GM21717 (cell line): ENCODE measurements at regions not wholly inside any gene's neighbourhood (a gene's known extent, or its start where the extent isn't known, plus 50 kb on each side); places are given as distances from the start of the nearest gene placed in this dataset.
"Not testable (repeated sequence)": the region's sequence is repeated elsewhere in the genome, so short reads cannot be mapped to it uniquely, and the experiment has no call there.

ENCODE experiments used
- ATAC-seq: cut with Tn5 transposase; IDR thresholded peaks from one replicate; pipeline ENCODE4 v1.9.1; 2021; ENCODE audit warnings: mild to moderate bottlenecking, moderate library complexity; ENCODE audit not compliant: unreplicated experiment

DNA sequence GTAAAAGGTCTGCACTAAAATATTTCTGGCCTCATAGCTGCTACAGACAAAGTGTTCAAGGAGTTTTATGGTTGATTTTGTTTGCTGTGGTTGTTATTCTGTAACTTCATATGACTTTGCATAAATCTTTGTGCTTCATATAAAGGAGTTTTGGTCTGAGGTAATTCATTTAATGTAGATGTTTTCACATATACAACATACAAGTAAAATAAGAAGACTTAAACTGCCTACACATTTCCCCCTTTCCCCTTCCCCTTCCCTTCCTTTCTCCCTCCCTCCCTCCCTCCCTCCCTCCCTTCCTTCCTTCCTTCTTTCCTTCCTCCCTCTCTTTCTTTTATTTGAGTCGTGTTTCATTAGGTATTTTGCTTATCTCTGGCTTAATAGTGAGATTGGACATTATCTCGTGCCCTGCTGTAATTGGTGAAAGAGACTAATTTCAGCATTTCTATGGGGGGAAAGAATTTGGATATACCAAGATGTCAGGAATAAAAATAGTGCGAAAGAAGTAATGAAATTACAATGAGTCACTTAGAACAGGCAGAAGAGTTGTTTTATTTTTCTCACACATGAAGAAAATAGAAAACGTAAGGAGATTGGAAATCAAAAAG lies 144.9 kb upstream of the MAD2L1 start:
- no peak for ATAC-seq

DNA sequence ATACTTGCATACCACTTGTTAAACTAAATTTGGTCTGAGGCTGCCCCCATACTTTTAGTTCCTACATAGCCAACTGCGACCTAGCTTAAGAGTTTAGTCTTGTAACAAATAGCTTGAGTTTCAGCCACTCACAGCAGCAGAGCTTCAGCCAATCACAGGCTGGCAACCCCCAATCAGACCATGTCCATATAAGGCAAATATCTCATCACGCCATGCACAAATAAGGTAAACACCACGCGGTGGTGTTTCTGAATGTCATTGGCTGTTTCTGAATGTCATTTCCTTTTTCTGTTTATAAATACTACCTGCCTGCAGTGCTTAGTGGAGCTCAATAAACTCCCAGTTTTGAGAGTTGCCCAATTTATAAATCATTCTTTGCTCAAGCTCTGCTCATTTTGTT lies 143.1 kb upstream of the MAD2L1 start:
- no peak for ATAC-seq

DNA sequence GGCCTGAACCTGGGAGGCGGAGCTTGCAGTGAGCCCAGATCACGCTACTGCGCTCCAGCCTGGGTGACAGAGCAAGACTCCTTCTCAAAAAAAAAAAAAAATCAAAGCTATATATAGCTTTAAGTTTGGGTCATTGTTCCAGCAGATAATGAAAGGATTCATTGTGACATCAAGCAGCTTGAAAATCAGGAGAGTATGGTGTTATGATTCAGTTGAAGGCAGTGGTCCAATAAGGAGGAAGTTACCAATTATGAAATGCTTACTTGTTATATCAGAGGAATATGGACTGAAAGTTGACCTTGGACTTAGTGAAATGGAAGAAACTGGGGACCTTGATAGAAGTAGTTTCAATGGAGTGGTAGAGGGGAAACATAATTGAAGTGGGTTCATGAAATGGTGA lies 140.4 kb upstream of the MAD2L1 start:
- no peak for ATAC-seq

DNA sequence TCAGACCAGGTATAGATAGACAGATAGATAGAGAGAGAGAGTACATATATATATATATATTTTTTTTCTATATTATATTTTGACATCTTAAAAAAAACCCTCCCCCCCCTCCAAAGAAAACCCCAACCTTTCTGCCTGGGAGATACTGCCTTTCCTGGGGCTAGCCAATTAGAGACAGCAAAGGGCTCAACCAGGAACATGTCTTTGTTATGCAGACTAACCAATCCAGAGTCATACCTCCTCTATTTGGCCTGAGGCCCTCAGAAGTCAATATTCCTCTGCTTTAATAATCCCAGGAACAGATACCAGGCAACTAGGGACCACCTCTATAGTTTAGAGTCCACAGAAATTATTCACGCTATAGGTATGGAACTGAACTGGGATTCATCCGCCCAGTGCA lies 135.6 kb upstream of the MAD2L1 start:
- no peak for ATAC-seq

DNA sequence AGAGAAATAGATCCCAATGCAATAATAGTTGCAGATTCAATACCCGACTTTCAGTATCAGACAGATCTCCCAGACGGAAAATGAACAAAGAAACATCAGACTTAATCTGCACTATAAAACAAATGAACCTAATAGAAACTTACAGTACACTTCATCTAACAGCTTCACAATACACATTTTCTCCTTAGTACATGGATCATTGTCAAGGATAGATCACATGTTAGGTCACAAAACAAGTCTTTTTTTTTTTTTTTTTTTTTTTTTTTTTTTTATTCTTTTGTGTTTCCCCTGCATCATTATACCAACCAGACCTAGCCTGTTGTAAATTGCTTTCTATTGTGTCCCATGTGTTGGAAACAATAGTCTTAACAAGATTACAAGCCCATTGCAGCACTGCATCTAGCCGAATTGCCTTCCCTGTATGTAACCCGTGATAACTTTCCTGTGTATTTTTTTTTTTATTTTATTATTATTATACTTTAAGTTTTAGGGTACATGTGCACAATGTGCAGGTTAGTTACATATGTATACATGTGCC lies 134.0 kb upstream of the MAD2L1 start:
- ATAC-seq: not testable (repeated sequence)

DNA sequence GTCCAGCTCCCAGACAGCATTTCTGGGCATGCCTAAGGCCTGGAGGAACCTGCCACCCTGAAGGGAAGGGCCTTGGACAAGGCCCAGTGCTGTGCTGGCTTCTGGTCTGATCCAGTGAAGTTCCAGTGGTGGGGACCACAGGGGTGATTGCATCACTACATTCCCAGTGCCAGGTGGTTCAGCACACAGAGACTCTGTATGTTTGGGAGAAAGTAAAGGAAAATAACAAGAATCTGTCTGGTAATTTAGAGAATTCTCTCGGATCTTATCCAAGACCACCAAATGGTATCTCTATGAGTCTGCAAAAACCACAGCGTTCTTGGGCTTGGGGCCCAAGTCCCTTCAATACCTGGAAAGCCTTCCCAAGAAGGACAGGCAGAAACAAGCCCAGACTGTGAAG lies 131.8 kb upstream of the MAD2L1 start:
- no peak for ATAC-seq

DNA sequence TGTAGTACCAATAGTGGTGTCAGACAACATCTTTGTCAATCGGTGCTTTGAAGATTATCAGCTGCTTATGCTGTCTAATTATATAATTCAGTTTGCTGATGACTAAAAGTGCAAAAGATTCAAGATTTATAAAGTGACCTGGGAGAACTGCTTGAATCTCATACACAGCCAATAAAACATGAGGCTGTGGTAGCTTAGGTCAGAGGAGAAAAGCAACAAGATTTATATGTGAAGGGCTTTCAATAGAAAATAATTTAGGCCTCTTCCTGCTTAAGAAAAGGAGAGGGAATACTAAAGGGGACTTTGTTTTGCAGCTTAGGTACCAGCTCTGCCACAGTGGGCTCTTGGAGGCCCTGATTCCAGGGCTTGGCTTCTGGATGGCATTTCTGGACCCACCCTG lies 111.0 kb upstream of the MAD2L1 start:
- no peak for ATAC-seq

DNA sequence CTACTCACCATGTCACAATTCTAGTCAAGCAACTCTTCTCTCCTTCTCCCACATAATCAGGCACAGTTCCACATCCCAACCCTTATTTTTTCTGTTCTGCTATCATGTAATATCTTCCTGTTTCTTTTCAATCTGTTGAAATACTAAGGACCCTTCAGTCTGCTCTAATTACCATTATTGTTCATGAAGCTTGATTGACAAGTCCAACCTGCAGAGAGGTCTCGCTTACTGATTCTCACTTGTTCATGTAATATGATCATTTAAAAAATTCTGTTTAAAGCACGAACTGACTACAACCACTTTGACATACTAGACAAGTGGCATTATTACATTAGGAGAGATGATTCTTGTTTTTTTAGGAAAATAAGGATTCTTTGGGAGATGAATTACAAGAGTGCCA lies 108.6 kb upstream of the MAD2L1 start:
- ATAC-seq: no peak

DNA sequence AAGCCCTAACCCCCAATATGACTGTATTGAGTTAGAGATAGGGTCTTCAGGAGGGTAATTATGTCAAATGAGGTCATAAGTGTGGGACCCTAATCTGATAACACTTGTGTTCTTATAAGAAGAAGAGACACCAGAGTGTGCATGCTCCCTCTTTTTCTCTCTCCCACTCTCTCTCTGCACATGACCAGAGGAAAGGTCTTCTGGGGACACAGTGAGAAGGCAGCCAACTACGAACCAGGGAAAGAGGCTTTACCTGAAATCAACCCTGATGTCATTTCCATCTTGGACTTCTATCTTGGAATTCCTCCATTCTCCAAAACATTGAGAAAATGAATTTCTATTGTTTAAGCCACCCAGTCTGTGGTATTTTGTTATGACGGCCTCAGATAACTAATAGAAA lies 97.2 kb upstream of the MAD2L1 start:
- ATAC-seq: no peak

DNA sequence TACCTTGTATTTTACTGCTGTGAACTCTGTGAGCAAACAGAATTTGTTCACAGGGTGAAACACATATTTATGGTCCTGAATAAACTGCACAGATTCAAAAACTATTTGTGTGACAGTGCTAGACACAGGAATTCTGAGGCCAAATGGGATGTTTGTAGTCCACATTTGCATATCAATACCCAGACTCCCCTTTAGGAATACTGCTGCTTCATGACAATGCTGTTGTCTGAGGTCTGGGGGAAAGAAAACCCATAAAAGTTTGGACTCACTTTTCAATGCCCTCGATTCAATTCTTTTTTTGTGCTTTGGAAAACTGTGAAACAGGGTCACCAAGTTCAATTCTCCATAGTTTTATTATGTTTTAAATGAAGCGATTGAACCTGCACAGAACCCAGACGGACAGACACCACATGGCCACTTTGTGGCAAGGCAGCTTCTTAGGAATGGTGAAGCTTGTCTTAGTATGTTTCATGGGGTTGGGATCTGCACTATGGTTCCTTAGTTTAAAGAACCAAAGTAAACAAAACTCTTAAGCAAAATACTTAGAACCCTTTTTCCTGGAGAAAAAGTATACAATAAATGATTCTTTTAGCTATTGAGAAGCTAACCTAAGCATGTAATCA lies 92.3 kb upstream of the MAD2L1 start:
- no peak for ATAC-seq

DNA sequence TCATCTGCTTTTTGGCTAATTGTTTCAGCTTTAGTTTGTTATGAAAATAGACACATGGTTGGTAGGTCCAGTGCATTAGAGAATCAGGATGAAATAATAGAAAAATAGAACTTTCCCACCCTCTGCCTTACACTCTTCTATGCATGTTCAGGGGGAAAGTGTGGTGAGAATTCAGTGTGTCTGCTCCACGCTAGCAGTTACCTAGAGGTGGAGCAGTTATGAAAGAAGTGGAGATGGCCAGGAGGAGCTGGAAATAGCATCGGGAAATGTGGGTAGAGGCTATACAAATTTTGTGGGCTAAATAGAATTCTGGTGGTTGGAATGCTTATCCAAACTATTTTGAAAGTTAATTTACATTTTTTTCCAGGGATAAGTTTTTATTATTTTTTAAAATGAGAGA lies 91.4 kb upstream of the MAD2L1 start:
- no peak for ATAC-seq

DNA sequence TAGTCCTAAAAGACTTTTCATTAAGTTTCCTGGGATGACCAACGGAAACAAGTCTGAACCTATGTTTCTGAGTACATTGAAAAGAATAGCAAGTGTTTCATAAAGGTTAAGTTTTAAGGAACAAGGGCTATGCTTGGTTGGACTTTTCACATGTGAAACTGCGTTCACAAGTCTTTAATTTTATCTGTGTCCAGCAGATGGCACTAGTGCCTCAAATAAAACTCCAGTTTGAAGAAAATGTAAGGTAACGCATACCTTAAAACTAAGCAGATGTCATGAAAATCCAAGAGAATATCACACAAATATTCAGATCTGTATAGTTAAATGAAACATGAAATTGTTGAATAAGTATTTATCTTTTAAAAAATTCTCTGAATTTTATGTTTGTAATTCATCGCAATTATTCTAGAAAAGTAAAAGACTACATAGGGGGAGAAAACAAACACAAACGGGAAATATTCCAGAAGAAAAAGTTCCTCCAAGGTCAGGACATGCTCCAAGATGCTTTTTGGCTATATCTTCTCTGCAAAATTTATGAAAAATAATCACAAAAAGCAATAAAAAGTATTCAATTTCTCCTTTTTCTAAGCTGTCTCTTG lies 89.6 kb upstream of the MAD2L1 start:
- no peak for ATAC-seq

DNA sequence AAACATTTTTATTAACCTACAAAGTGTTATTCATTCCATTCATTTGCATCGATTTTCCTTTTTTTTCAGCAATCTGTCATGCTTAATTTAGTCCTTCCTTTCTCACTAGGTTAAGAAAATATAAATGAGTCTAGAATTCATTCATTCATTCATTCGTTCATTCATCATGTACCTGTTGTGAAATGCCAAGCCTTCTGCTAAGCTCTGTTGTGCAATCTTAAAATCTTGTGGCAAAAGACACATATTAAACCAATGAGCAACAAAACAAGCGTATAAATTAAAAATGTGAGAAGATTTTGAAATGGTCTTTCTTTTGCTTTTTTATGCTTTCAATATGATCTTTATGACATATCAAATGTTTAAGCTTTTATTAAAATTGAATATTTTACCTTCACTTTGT lies 88.6 kb upstream of the MAD2L1 start:
- ATAC-seq: no peak

DNA sequence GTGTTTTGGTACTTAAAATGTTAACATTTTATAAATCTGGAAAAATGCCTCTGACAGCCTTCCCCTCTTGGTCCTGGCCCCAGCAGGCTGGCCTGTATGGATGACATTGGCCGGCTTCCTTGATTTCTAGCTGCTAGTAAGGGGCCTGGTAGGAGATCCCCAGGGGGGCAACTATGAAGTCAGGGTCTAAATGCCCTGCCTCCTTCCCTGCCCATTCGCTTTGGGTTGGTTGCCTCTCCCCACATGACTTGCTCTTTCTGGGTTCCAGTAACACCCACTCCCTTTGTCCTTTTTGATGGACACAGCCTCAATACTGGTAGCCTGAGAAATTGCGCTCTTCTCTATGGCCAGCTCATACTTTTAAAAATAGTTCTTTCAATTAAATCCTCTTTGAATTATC lies 78.0 kb upstream of the MAD2L1 start:
- no peak for ATAC-seq

DNA sequence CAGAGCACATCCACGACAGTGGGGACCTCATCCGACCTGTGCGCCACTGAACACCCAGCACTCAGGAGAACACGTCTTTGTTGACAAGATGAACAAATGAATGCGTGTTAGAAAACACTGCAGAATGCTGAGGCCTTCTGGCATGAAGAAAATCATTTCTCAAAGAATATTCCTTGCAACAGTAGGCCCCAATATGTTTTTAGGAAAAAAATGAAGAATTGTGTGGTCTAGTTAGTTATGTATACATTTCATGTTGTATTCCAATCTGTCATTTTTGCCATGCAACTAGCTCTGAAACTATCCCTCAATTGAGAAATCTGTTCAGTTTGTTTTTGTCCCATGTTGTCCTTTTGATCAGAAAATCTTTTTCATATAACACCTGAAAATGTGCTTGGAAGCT lies 77.4 kb upstream of the MAD2L1 start:
- no peak for ATAC-seq

DNA sequence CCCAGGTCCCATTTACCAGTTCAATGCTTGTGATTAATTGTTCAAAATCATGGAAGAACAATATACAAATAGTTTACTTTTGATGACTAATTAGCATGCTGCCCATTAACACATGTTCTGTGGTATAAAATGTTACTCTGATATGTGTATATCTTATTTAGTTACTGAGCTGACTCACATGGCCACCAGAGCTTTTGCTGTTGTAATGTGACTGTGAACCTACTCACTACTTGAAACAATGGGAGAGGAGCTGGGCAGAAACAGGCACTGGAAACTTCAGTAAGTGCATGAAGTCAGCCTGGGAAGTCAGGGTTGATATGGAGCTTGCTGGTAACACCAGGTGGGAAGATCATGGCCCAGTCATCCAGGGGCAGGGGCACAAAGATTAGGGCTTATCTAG lies 72.7 kb upstream of the MAD2L1 start:
- no peak for ATAC-seq

DNA sequence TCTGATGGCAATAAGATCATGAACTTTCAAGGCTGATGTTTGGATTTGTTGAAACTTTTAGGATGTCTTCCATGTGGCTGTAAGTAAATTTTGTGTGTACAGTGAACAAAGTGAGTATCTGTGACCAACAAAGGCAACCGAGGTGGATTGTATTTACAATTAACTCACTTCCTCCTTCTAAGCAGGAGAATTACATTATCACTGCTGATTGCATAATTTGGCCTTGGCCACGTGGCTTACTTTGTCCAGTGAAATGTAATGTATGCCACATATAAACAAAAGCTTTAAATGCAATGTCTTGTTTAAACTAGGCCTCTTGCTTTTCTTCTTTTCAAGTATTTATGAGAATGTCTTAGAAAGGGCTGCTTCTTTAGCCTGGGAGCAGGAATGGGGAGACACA lies 66.3 kb upstream of the MAD2L1 start:
- ATAC-seq: no peak

DNA sequence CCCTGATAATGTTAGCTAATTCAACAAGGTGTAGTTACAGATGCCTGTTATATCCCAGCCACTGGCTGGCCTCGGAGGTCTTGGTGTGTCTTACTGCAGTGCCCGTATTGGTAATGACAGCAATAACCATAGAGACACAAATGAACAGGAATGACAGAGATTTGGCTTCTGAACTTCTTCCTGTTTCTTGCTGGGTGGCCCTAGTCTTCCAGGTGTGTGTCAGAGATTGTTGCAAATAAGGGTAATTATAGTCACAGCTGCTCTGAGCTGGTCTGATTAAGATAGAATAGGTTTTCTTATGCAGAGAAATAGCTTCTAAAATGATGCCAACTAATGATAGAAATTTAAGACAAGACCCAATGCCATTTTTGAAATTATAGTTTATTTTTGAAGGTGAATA lies 64.1 kb upstream of the MAD2L1 start:
- ATAC-seq: no peak
